Glutamatergic neuron (in vitro differentiated cells): ENCODE measurements at regions not wholly inside any gene's neighbourhood (a gene's known extent, or its start where the extent isn't known, plus 50 kb on each side); places are given as distances from the start of the nearest gene placed in this dataset.

Experiments
- DNase-seq: peaks from one replicate; pipeline ENCODE4 v3.0.0; 2022
- H3K27ac Mint-ChIP-seq: one replicate; pipeline ENCODE4 v1.8.0; 2020; ENCODE audit warnings: mild to moderate bottlenecking, mixed read lengths, inconsistent platforms; ENCODE audit not compliant: unreplicated experiment
- H3K27me3 Mint-ChIP-seq: one replicate; pipeline ENCODE4 v1.8.0; 2020; ENCODE audit warnings: mild to moderate bottlenecking, moderate library complexity, mixed read lengths, inconsistent platforms; ENCODE audit not compliant: unreplicated experiment
- H3K36me3 Mint-ChIP-seq: one replicate; pipeline ENCODE4 v1.8.0; 2020; ENCODE audit warnings: mild to moderate bottlenecking, mixed read lengths, inconsistent platforms; ENCODE audit not compliant: unreplicated experiment
- H3K4me1 Mint-ChIP-seq: one replicate; pipeline ENCODE4 v1.8.0; 2020; ENCODE audit warnings: mild to moderate bottlenecking, low read depth, mixed read lengths, inconsistent platforms; ENCODE audit not compliant: unreplicated experiment
- H3K4me3 Mint-ChIP-seq: one replicate; pipeline ENCODE4 v1.8.0; 2020; ENCODE audit warnings: mild to moderate bottlenecking, mixed read lengths, inconsistent platforms; ENCODE audit not compliant: unreplicated experiment
- H3K9me3 Mint-ChIP-seq: one replicate; pipeline ENCODE4 v1.8.0; 2020; ENCODE audit warnings: mild to moderate bottlenecking, moderate library complexity, mixed read lengths, inconsistent platforms; ENCODE audit not compliant: unreplicated experiment
- TF ChIP-seq, protein P1 (sequence below): fragments of 200-600 bp; sonication (generic); IDR thresholded peaks from one replicate; pipeline ENCODE4 v1.5.0; 2021; ENCODE audit not compliant: partially characterized antibody, unreplicated experiment

DNA sequence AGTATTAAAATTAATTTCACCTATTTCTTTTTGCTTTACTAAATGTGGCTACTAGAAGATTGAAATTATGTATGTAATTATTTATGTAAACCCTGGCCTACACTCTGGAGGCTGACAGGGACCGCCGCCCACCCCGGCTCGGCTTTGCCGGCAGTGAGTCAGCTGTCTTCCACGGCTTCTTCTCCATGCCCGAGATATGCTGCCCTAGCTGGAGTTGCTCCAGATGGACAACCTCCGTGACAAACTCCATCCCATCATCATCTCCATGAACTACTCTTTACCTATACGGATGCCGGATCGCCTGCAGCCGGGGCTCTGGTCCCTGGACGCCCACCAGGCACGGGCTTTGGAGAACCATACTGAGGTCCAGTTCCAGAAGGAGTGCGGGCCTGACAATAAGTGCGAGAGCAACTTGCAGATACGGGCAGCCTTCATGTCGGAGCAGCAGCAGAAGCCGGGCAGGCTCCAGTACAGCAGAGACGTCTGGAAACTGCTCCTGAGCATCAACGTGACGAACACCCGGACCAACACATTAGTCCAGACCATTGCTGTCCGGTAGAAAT is 86.9 kb upstream of the NID2 start:
- Mint-ChIP-seq H3K27ac (no peak overlapping the region), H3K9me3 (no peaks in the 10 kb centered on the region)

DNA sequence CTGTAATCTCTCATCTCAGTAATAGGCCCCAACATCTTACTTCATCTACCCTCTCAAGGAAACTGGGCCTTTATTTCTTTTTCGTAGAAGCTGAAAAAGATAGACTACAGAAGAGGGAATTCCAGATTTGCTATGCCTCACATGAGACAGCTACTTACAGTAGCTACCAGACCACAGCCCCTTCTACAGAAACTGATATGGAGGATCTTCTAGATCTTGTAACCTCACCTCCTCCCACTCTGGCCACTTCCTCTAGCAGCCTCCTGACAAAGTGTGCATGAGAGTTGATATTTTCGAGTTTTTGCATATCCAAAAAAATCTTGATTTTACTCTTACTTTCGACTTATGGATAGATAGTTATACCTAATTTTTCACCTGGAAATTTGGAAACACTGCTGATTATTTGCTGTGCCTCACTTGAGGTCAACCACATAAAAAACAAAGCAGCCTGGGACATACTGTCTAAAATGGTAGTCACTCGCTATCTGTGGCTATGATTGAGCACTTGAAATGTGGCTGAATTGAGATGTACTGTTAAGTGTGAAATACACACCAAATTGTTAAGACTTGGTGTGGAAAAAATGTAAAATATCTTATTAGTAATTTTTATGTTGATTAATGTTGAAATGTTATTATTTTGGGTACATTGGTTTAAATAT is 86.3 kb upstream of the NID2 start:
- TF ChIP-seq, protein P1, sequence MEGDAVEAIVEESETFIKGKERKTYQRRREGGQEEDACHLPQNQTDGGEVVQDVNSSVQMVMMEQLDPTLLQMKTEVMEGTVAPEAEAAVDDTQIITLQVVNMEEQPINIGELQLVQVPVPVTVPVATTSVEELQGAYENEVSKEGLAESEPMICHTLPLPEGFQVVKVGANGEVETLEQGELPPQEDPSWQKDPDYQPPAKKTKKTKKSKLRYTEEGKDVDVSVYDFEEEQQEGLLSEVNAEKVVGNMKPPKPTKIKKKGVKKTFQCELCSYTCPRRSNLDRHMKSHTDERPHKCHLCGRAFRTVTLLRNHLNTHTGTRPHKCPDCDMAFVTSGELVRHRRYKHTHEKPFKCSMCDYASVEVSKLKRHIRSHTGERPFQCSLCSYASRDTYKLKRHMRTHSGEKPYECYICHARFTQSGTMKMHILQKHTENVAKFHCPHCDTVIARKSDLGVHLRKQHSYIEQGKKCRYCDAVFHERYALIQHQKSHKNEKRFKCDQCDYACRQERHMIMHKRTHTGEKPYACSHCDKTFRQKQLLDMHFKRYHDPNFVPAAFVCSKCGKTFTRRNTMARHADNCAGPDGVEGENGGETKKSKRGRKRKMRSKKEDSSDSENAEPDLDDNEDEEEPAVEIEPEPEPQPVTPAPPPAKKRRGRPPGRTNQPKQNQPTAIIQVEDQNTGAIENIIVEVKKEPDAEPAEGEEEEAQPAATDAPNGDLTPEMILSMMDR, result no peak
- Mint-ChIP-seq H3K4me1 (peaks cover 5% of the 10 kb centered on the region), H3K27me3 (no peaks in the 10 kb centered on the region), H3K4me3 (no peak overlapping the region), H3K9me3 (no peaks in the 10 kb centered on the region), H3K27ac (no peak overlapping the region), H3K36me3 (peaks cover 7% of the 10 kb centered on the region)
- no peak for DNase-seq

More for the DNA sequence above, 86.9 kb upstream of the NID2 start:
- TF ChIP-seq, protein P1, result no peak
- H3K4me1 Mint-ChIP-seq, result peaks cover 5% of the 10 kb centered on the region
- H3K27me3 Mint-ChIP-seq, result no peaks in the 10 kb centered on the region
- DNase-seq, result no peak
- no peak overlapping the region for H3K4me3 Mint-ChIP-seq
- H3K36me3 Mint-ChIP-seq, result peaks cover 7% of the 10 kb centered on the region

DNA sequence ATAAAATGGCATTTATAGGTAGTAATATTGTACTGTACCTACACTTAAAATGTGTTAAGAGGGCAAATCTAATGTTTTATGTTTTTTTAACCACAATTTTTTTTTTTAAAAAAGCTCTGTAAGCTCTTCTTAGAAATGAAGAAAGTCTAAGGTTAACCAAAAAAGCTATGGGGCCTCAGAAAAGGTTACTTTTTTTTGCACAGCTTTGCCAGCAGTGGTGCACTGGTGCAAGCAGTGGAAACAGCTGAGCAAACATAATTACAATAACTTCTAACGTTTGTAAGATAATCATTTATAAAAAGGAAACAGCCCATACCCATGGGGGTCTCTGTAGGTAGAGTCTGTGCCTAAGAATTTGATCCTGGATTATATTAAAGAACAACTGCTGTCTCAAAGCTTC is 85.1 kb upstream of the NID2 start:
- no peak overlapping the region for H3K4me3 Mint-ChIP-seq
- no peaks in the 10 kb centered on the region for H3K27me3 Mint-ChIP-seq
- no peaks in the 10 kb centered on the region for H3K9me3 Mint-ChIP-seq
- DNase-seq, result no peak
- H3K4me1 Mint-ChIP-seq, result peaks cover 5% of the 10 kb centered on the region
- H3K27ac Mint-ChIP-seq, result no peak overlapping the region
- peaks cover 7% of the 10 kb centered on the region for H3K36me3 Mint-ChIP-seq
- TF ChIP-seq, protein P1, result no peak

DNA sequence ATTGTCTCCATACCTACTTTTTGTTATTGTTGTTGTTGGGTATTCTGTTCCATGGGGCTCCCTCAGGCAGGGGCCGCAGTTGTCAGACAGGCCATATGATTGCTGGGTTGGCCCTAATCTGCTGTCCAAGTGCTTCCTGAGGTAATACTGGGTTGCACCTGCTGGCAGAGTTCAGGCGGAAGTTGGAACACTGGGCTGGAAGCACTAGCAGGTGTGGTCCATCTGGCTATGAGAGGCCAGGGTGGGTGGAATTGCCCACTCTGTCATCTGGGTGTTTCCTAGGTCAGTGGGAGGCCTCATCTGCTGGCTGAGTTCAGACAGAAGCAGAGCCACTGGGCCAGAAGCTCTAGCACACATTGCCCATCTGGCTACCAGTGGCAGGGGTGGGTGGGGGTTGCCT is 81.3 kb upstream of the NID2 start:
- Mint-ChIP-seq H3K27ac (no peak overlapping the region), H3K4me1 (peaks cover 5% of the 10 kb centered on the region), H3K27me3 (no peaks in the 10 kb centered on the region), H3K9me3 (no peaks in the 10 kb centered on the region), H3K36me3 (peaks cover 7% of the 10 kb centered on the region), H3K4me3 (no peak overlapping the region)
- TF ChIP-seq, protein P1, result no peak
- DNase-seq, result no peak

DNA sequence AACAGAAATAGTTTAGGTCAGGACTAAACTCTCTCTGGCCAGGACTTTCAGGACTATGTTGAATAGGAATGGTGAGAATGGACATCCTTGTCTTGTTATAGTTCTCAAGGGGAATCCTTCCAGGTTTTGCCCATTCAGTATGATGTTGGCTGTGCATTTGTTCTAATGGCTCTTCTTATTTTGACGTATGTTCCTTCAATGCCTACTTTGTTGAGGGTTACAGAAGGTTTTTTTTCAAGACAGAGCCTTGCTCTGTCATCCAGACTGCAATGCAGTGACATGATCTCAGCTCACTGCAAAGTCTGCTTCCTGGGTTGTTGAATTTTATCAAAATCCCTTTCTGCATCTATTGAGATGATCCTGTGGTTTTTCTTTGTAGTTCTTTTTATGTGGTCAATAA is 79.5 kb upstream of the NID2 start:
- Mint-ChIP-seq H3K9me3 (no peaks in the 10 kb centered on the region), H3K4me3 (no peak overlapping the region), H3K27me3 (no peaks in the 10 kb centered on the region), H3K27ac (no peak overlapping the region), H3K36me3 (peaks cover 7% of the 10 kb centered on the region), H3K4me1 (peaks cover 5% of the 10 kb centered on the region)
- TF ChIP-seq, protein P1, result no peak
- no peak for DNase-seq
